ENCODE measurements at regions not wholly inside any gene's neighbourhood (a gene's known extent, or its start where the extent isn't known, plus 50 kb on each side); places are given as distances from the start of the nearest gene placed in this dataset.

DNA sequence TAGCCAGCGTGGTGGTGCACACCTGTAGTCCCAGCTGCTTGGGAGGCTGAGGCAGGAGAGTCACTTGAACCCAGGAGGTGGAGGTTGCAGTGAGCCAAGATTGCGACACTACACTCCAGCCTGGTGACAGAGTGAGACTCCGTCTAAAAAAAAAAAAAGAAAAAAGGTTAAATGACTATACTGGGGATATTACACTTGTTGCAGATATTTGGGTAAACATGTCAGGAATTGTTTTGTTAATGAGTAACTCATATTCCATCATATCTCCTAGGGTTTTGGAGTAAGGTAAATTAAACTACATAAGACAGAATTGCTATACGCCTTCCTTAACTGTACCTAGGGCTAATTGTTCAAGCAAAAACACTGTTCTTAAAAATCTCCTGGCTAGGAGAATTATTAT, 291.4 kb upstream of the IGFBP7 start:
- WGBS (ENCODE audit: extremely low coverage, insufficient read length, low lambda C conversion rate): no CpG with 5 or more reads among the region's 4 CpGs
- TF ChIP-seq, protein P1, sequence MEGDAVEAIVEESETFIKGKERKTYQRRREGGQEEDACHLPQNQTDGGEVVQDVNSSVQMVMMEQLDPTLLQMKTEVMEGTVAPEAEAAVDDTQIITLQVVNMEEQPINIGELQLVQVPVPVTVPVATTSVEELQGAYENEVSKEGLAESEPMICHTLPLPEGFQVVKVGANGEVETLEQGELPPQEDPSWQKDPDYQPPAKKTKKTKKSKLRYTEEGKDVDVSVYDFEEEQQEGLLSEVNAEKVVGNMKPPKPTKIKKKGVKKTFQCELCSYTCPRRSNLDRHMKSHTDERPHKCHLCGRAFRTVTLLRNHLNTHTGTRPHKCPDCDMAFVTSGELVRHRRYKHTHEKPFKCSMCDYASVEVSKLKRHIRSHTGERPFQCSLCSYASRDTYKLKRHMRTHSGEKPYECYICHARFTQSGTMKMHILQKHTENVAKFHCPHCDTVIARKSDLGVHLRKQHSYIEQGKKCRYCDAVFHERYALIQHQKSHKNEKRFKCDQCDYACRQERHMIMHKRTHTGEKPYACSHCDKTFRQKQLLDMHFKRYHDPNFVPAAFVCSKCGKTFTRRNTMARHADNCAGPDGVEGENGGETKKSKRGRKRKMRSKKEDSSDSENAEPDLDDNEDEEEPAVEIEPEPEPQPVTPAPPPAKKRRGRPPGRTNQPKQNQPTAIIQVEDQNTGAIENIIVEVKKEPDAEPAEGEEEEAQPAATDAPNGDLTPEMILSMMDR (conservative IDR thresholded peaks at IDR 0.05): no peak
- Histone ChIP-seq H3T11ph (ENCODE audit: low read length) (no peak overlapping the region), H2AK5ac (ENCODE audit: insufficient read length, low read length) (no peak overlapping the region), H3K27ac (ENCODE audit: insufficient read length, low read depth, low read length) (no peak overlapping the region), H3K14ac (ENCODE audit: insufficient read depth, low read length) (no peak overlapping the region), H4K20me1 (ENCODE audit: control insufficient read depth, insufficient read depth, insufficient read length) (no peaks in the 10 kb centered on the region), H3K23me2 (ENCODE audit: insufficient read length, low read depth, low read length, poor library complexity, severe bottlenecking) (no peaks in the 10 kb centered on the region), H3K4me2 (ENCODE audit: insufficient read depth, insufficient read length, low read length) (no peak overlapping the region), H2BK120ac (ENCODE audit: low read depth, low read length, poor library complexity, severe bottlenecking) (no peak overlapping the region), H3K18ac (ENCODE audit: insufficient read length, low read depth, low read length) (no peak overlapping the region), H4K91ac (ENCODE audit: insufficient read length, low read depth, low read length) (no peak overlapping the region), H4K8ac (replicated peaks; ENCODE audit: insufficient read length, low read depth, low read length) (no peak overlapping the region), H2BK12ac (ENCODE audit: insufficient read length, low read depth, low read length) (no peak overlapping the region), H2BK15ac (ENCODE audit: low read depth, low read length) (no peak overlapping the region), H3K79me1 (ENCODE audit: insufficient read depth, low read depth, low read length, poor library complexity, severe bottlenecking) (no peaks in the 10 kb centered on the region), H3K4me1 (ENCODE audit: insufficient read depth, low read length) (0 out of 2 replicates have a peak, but pooled peaks cover 4% of the 10 kb centered on the region), H3K56ac (ENCODE audit: insufficient read length, low read depth, low read length) (no peak overlapping the region), H2BK20ac (ENCODE audit: low read depth, low read length, poor library complexity, severe bottlenecking) (no peak overlapping the region), H3K79me2 (ENCODE audit: insufficient read depth, low read length) (no peaks in the 10 kb centered on the region), H3K23ac (ENCODE audit: insufficient read length, low read depth, low read length) (no peak overlapping the region), H3K27me3 (ENCODE audit: insufficient read depth, low read length) (no peaks in the 10 kb centered on the region), H2BK5ac (ENCODE audit: insufficient read length, low read length) (no peak overlapping the region), H4K5ac (ENCODE audit: insufficient read length, low read depth, low read length) (no peak overlapping the region), H3K9ac (ENCODE audit: extremely low read depth, insufficient read length, low read length) (no peak overlapping the region), H3K4ac (ENCODE audit: low read depth, low read length) (no peak overlapping the region), H2AFZ (ENCODE audit: low read length) (no peak overlapping the region), H3K9me3 (ENCODE audit: control insufficient read depth, low read depth, low read length) (no peaks in the 10 kb centered on the region)
- Mint-ChIP-seq H3K27ac (no peak overlapping the region), H3K4me1 (peaks cover 7 to 8% of the 10 kb centered on the region in 2 experiments), H3K9me3 (no peaks in the 10 kb centered on the region; a peak in 1 of 5 replicates), H3K27me3 (ENCODE audit: low read depth) (no peaks in the 10 kb centered on the region), H3K36me3 (ENCODE audit: insufficient read depth in 1 of 3, low read depth in 3 of 3) (no peaks in the 10 kb centered on the region), H3K4me3 (no peak overlapping the region)
- DNase-seq: no peak
